HG03520 (cell line): ENCODE measurements at regions not wholly inside any gene's neighbourhood (a gene's known extent, or its start where the extent isn't known, plus 50 kb on each side); places are given as distances from the start of the nearest gene placed in this dataset.
A peak's percentile ranks its signal among the peaks of the same experiment; 100 is the strongest.
"Not testable (repeated sequence)": the region's sequence is repeated elsewhere in the genome, so short reads cannot be mapped to it uniquely, and the experiment has no call there.

Source experiments
- ATAC-seq: cut with Tn5 transposase; IDR thresholded peaks from one replicate; pipeline ENCODE4 v1.9.1; 2021; ENCODE audit warnings: mild to moderate bottlenecking, moderate library complexity; ENCODE audit not compliant: unreplicated experiment

DNA sequence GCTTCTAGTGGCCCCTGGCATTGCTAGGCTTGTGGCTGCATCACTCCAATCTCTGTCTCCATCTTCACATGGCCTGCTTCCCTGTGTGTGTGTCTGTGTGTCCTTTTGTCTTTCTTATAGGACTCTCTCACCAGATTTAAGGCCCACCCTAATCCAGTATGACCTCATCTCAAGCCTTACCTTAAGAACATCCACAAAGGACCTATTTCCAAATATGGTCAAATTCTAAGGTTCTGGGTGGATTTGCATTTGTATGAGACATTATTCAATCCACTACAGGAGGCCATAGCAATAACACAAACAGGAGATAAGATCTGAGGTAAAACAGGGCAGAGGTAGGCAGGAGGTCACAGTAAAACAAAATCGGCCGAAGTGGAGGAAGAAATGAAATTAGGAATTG, 375.9 kb downstream of the BTG1 start:
- no peak for ATAC-seq

- ATAC-seq, result no peak
These were observed 378.4 kb downstream of the BTG1 start for GRCh38 chr12:91767237-91767636.

- no peak for ATAC-seq
These were observed 379.2 kb downstream of the BTG1 start for GRCh38 chr12:91766454-91766853.

- no peak for ATAC-seq
These were observed 381.8 kb downstream of the BTG1 start for GRCh38 chr12:91763654-91764370.

GRCh38 chr12:91753649-91754048, 392.0 kb downstream of the BTG1 start:
- ATAC-seq, result no peak

- no peak for ATAC-seq
These were observed 398.7 kb downstream of the BTG1 start for GRCh38 chr12:91746976-91747375.

DNA sequence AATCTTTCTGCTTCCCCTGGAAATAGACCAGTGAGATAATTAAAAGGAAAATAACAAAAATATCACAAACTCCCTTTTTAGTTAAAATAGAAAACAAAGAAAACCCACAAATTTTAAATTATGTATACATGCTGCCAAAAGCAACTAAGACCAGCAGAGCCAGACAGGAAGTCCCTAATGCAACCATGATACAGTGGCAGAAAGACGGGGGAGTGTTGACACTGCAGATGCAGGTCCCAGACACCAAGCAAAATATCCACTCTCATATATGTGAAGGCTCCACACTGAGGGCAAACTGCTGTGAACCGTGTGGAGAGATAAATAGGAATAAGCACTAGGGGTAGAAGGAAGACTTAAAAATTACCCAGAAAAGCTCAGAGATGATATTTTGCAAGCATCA, 401.0 kb downstream of the BTG1 start:
- no peak for ATAC-seq

DNA sequence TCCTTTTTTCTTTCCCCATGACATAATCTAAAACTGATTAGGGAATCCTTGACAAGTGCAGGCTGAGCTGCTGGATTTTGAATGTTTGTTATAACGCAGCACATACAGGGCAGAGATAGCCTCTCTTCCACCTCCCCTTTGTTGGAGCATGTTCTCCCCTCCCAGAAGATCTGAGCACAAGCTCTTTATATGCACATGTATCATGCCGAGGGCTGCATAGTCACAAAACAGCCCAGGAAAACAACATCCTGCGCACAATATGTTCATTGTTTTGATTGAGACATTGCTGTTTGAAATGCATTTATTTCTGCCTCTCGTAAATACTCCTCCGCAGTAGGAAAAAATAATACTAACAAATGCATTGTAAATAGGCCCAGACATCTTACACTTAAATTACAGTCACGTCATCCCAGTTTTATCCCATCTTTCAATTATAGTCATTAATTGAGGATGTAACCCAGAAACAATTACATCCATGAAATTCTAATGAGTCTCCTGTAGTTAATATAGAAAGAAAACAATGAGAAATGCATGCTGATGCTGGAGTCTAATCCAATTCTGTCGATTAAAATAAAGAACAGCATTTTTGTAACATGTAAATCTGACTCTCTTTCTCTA, 401.8 kb downstream of the BTG1 start:
- ATAC-seq, result no peak

DNA sequence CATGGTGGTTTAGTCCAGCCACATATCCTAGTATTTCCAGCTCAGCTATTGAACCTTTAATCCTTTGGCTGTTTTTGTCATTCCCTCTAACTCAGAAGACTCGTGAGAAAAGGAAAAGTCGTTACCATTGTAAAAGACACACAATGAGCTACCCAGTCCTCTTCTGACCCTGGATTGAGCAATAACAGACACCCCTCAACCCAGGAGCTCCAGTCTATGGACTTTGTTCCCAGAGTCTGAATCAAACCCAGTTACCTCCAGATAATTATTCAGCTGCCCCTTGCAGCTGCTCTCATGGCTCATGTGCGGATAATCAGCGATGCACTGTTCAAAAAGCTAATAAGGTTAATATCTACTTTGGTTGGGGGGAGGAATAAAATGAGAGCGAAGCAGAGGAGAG, 402.4 kb downstream of the BTG1 start:
- no peak for ATAC-seq

DNA sequence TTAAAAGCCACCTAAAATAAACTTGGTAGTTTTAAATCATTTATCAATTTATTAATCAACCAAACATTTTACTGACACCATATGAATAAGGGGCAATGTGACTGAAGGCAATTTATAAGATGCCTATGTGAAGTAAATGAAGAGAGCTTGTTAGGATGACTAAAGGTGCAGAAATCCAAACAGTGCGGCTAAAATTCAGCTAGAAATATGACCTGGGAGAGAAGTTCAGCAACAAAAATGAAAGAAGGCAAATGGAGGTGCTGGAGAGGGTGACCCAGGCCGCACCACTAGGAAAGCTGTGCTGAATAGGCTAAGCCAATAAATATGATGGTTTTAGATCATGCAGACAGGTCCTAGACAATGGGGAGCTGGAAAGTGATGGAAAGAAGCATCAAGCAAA, 403.7 kb downstream of the BTG1 start:
- no peak for ATAC-seq

- not testable (repeated sequence) for ATAC-seq
These were observed 411.8 kb downstream of the BTG1 start for GRCh38 chr12:91733846-91734245.

DNA sequence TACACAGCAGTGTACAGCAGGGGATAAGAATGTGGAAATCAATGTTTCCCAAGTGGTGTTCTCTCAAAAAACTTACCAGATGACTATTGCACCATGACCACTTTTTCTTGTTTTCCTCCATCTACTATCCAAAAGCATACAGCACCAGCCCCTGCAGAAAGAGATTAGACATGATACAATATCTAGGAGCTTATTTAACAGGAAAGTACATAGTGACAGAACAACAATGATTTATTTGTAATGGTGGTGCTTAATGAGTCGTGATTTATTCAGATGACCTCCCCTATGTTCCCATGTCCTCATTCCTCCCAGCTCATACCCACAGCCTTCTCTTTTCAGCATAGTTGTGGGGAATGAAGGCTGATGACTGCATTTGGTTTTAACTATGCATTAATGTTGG, 413.6 kb downstream of the BTG1 start:
- no peak for ATAC-seq

GRCh38 chr12:91729543-91729942, 416.1 kb downstream of the BTG1 start:
- ATAC-seq, result no peak

GRCh38 chr12:91723191-91723590, 422.5 kb downstream of the BTG1 start:
- no peak for ATAC-seq

GRCh38 chr12:91722072-91722471, 423.6 kb downstream of the BTG1 start:
- ATAC-seq, result peak; percentile 50

DNA sequence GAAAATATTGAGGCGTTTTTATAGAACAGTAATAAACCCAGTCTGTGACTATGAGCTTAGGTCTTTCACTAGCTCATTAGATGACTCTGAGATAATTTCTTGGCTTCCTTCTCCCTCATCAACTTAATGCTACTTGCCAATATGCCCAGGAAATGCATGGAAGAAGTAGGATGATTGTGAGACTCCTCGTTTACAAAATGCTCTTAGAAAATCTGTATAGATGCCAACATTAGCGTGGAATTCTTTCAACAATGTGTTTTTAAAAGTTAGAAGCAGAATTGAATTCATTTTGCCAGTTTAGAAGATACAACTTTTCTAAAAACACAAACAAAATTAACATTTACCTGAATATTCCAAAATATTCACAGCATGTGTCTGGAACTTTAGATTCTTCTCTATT, 424.6 kb downstream of the BTG1 start:
- ATAC-seq, result no peak

- no peak for ATAC-seq
These were observed 427.3 kb downstream of the BTG1 start for GRCh38 chr12:91718326-91718725.

DNA sequence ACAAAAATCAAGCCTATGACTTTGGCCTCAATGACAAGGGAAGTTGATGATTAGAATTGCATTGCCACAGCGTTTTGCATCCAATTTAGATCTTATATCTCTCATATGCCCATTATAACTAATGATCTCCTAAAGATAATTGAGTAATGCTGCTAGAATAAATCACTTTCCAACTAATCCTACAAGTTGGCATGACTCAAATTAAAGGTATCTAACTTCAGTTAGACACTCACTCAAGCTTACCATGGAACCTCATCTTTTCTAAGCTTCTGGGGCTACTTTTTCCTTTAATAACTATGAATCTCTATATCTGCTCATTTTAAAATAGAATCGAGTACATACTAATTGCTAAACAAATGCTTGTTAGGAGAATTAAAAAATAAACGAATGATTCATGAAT, 427.8 kb downstream of the BTG1 start:
- ATAC-seq, result no peak

DNA sequence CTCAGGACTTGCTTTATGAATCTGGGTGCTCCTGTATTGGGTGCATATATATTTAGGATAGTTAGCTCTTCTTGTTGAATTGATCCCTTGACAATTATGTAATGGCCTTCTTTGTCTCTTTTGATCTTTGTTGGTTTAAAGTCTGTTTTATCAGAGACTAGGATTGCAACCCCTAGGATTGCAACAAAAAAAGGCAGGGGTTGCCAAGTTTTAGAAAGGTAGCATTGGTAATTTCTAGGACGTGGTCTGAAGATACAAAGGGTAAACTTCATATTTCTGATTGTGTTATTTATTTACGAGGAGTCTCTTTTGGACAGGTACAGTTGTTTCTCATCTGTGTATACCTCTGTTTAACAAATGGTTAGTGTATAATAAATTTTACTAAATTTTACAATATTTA, 433.7 kb downstream of the BTG1 start:
- not testable (repeated sequence) for ATAC-seq

DNA sequence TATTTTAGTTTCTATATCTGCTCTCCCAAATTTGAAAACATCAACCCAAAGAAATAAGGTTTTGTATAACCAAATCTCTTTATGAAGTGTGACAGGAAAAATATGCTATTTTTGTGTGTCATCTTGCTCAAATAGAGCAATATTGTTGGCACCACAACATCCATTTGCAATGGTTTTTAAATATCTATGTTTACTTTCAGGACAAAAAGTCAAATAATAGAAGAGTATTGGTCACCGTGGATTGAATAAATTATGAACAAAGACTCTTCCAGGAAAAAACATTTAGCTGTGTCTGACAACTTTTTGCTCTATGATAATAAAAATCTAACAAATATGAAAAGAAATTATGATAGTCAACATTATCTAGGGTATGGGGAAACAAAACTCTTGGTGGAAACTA, 439.2 kb downstream of the BTG1 start:
- no peak for ATAC-seq

DNA sequence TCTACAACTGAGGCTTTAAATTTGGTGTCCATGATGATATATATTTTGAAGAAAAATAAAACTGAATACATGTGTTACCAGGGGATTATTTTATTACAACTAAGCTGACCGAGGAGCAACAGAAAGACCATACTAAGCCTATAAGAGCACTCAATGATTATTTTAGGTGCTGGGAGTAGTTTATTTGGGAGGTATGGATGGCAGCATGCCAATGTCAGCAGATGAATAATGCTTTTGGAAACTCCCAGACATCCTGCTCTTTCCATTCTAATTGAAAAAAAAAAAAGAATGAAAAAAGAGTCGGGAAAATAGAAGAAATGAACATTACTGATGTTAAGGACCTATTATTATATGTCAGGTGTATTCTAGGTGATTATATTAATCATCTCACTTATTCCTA, 441.2 kb downstream of the BTG1 start:
- no peak for ATAC-seq

DNA sequence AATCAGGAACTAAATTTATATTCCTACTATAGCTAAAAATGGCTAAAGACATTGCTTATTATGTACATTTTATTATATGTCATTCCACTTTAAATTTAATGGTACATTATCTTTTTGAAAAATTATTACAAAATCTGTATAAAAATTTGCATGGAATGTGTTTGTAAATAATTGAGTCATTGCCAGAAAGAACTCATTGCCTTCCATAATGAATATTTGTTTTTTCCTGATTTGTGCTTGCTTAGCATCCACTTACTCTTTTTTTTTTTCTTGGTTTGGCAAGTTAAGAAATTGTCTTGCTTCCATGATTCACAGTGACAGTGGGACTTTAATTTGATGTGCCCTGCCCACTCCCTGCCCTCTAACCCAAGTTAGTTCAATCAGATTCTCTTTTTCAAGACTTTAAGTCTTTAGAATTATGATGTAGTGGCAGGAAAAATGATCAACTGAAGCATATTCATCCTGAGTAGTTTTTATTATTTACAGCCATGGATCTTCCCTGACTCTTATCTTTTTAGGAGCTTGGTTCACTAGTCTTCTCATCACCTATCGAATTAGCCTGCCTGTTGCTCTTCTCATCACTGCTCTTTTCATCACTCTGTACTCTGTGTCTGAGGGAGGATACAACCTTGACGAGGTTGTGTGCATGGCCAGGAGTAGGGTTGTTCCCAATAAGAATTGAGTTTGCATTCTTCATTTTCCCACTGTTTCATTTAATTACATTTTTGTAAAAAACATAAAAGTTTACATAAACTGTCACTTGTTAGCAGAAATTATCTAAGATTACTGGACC, 442.0 kb downstream of the BTG1 start:
- ATAC-seq, result no peak
